OCI-LY7 (cell line): ENCODE measurements at regions not wholly inside any gene's neighbourhood (a gene's known extent, or its start where the extent isn't known, plus 50 kb on each side); places are given as distances from the start of the nearest gene placed in this dataset.

Experiments used
- BruUV-seq: library from RNA; stranded (reverse); fragments of 400-500 nt; replicated peaks from 2 replicates; lab custom pipeline; 2021; lab: Mats Ljungman, UMichigan
- CTCF ChIA-PET: fragments of 300-600 bp; sonication (Branson Sonifier 250); formaldehyde crosslinking; loops from one replicate; lab custom pipeline; 2022; ENCODE audit warnings: antibody characterized with exemption; ENCODE audit not compliant: unreplicated experiment; lab: Charles Lee
- POLR2A ChIA-PET: fragments of 300-600 bp; sonication (Branson Sonifier 250); formaldehyde crosslinking; loops from one replicate; lab custom pipeline; 2022; ENCODE audit warnings: antibody characterized with exemption; lab: Charles Lee
- DNase-seq: peaks from one replicate; pipeline ENCODE4 v3.0.0-alpha.2; 2015; ENCODE audit warnings: low spot score
- H2AFZ ChIP-seq: fragments of 200-600 bp; sonication (generic), shearing (Covaris generic); 2 replicates; pipeline ENCODE4 v1.6.1; 2014; ENCODE audit warnings: mild to moderate bottlenecking, antibody characterized with exemption, low read length, moderate library complexity
- H3K27ac ChIP-seq: fragments of 200-600 bp; sonication (generic); 2 replicates; pipeline ENCODE4 v1.5.1; 2014; ENCODE audit warnings: mixed run types, low read depth, mild to moderate bottlenecking, moderate library complexity, low read length, inconsistent platforms; ENCODE audit not compliant: poor library complexity, severe bottlenecking
- H3K36me3 ChIP-seq: fragments of 200-600 bp; sonication (generic); 2 replicates; pipeline ENCODE4 v1.6.1; 2014; ENCODE audit warnings: mild to moderate bottlenecking, antibody characterized with exemption, low read length, moderate library complexity, mixed read lengths; ENCODE audit not compliant: insufficient read depth
- H3K4me1 ChIP-seq: fragments of 200-600 bp; sonication (generic); 2 replicates; pipeline ENCODE4 v1.5.1; 2014; ENCODE audit warnings: mild to moderate bottlenecking, low read length; ENCODE audit not compliant: insufficient read depth, poor library complexity, severe bottlenecking
- H3K4me2 ChIP-seq: fragments of 200-600 bp; sonication (generic); 2 replicates; pipeline ENCODE4 v1.6.1; 2014; ENCODE audit warnings: mild to moderate bottlenecking, low read length
- H3K4me3 ChIP-seq: fragments of 200-600 bp; sonication (generic); 2 replicates; pipeline ENCODE4 v1.5.1; 2014; ENCODE audit warnings: mild to moderate bottlenecking, low read depth, low read length; ENCODE audit not compliant: poor library complexity, severe bottlenecking
- H3K79me2 ChIP-seq: fragments of 200-600 bp; sonication (generic); 2 replicates; pipeline ENCODE4 v1.6.1; 2016; ENCODE audit warnings: low read depth, mild to moderate bottlenecking, low read length, moderate library complexity, mixed read lengths; ENCODE audit not compliant: insufficient read depth
- H3K9me2 ChIP-seq: fragments of 200-600 bp; sonication (generic); 2 replicates; pipeline ENCODE4 v1.6.1; 2016; ENCODE audit warnings: mild to moderate bottlenecking, low read length, mixed read lengths; ENCODE audit not compliant: insufficient read depth
- H3K9me3 ChIP-seq: fragments of 200-600 bp; sonication (generic); 2 replicates; pipeline ENCODE4 v1.6.1; 2014; ENCODE audit warnings: mild to moderate bottlenecking, mixed run types, low read length, mixed read lengths
- H4K20me1 ChIP-seq: fragments of 200-600 bp; sonication (generic); 2 replicates; pipeline ENCODE4 v1.6.1; 2014; ENCODE audit warnings: mild to moderate bottlenecking, antibody characterized with exemption, low read length, moderate library complexity, mixed read lengths; ENCODE audit not compliant: insufficient read depth
- CTCF ChIP-seq: fragments of 200-600 bp; sonication (generic); conservative IDR thresholded peaks from 2 replicates; pipeline ENCODE4 v1.5.1; 2014; ENCODE audit warnings: mild to moderate bottlenecking, antibody characterized with exemption, low read length, moderate library complexity, mixed read lengths
- EZH2phosphoT487 ChIP-seq: fragments of 200-600 bp; sonication (generic); IDR thresholded peaks from 2 replicates; pipeline ENCODE4 v1.6.1; 2018; ENCODE audit warnings: low read depth, borderline replicate concordance, mild to moderate bottlenecking, mixed run types, antibody characterized with exemption, low read length, moderate library complexity, mixed read lengths
- intact Hi-C: fragments of 100-400 bp; cut with micrococcal nuclease; formaldehyde crosslinking; loops from one replicate; pipeline ENCODE4 v1.10.0; 2022; ENCODE audit not compliant: unreplicated experiment

- H3K79me2 ChIP-seq: no peaks in the 10 kb centered on the region
- no peaks in the 10 kb centered on the region for H3K9me2 ChIP-seq
- H2AFZ ChIP-seq: no peak overlapping the region
- no peak overlapping the region for H3K27ac ChIP-seq
- no TSS peak for BruUV-seq
- TF ChIP-seq EZH2phosphoT487 (no peak), CTCF (no peak)
- no peak overlapping the region for H3K4me2 ChIP-seq
- ChIA-PET CTCF (no interaction called here), POLR2A (interaction anchor here (0.9 to 1.3 kb wide), 3 partner anchors 11 to 97 kb away, joined by 3 to 6 read pairs (median 3); no protein-coding TSS in a partner anchor)
- H3K9me3 ChIP-seq: no peaks in the 10 kb centered on the region
- H3K4me3 ChIP-seq: no peak overlapping the region
- intact Hi-C loops: no loop called here
- no peaks in the 10 kb centered on the region for H4K20me1 ChIP-seq
- no peak for DNase-seq
- H3K4me1 ChIP-seq: no peaks in the 10 kb centered on the region
- H3K36me3 ChIP-seq: no peaks in the 10 kb centered on the region
These were observed 354.3 kb upstream of the AGTR1 start for GRCh38 chr3:148343416-148343815.

GRCh38 chr3:148344521-148344920 is 353.2 kb upstream of the AGTR1 start:
- TF ChIP-seq CTCF (no peak), EZH2phosphoT487 (no peak)
- POLR2A ChIA-PET: no interaction called here

GRCh38 chr3:148360051-148360450 is 337.7 kb upstream of the AGTR1 start:
- Histone ChIP-seq H3K4me2 (no peak overlapping the region), H3K4me3 (no peak overlapping the region), H3K9me3 (no peaks in the 10 kb centered on the region), H3K36me3 (no peaks in the 10 kb centered on the region), H2AFZ (no peak overlapping the region), H3K27ac (no peak overlapping the region), H3K79me2 (no peaks in the 10 kb centered on the region), H4K20me1 (no peaks in the 10 kb centered on the region), H3K4me1 (no peaks in the 10 kb centered on the region), H3K9me2 (no peaks in the 10 kb centered on the region)
- CTCF ChIA-PET: no interaction called here
- no peak for TF ChIP-seq EZH2phosphoT487
- no peak for TF ChIP-seq CTCF
- no TSS peak for BruUV-seq
- DNase-seq: no peak
- intact Hi-C loops: no loop called here
- POLR2A ChIA-PET: no interaction called here

More at GRCh38 chr3:148344521-148344920, 353.2 kb upstream of the AGTR1 start:
- no peak for DNase-seq
- H3K36me3 ChIP-seq: no peaks in the 10 kb centered on the region
- H3K4me2 ChIP-seq: no peak overlapping the region
- H3K79me2 ChIP-seq: no peaks in the 10 kb centered on the region
- BruUV-seq: no TSS peak
- CTCF ChIA-PET: no interaction called here
- no peak overlapping the region for H2AFZ ChIP-seq
- no peaks in the 10 kb centered on the region for H3K9me3 ChIP-seq
- no peak overlapping the region for H3K4me3 ChIP-seq
- no peaks in the 10 kb centered on the region for H3K4me1 ChIP-seq
- H4K20me1 ChIP-seq: no peaks in the 10 kb centered on the region
- intact Hi-C loops: no loop called here
- no peak overlapping the region for H3K27ac ChIP-seq
- no peaks in the 10 kb centered on the region for H3K9me2 ChIP-seq
